ENCODE measurements at regions not wholly inside any gene's neighbourhood (a gene's known extent, or its start where the extent isn't known, plus 50 kb on each side); places are given as distances from the start of the nearest gene placed in this dataset.

DNA sequence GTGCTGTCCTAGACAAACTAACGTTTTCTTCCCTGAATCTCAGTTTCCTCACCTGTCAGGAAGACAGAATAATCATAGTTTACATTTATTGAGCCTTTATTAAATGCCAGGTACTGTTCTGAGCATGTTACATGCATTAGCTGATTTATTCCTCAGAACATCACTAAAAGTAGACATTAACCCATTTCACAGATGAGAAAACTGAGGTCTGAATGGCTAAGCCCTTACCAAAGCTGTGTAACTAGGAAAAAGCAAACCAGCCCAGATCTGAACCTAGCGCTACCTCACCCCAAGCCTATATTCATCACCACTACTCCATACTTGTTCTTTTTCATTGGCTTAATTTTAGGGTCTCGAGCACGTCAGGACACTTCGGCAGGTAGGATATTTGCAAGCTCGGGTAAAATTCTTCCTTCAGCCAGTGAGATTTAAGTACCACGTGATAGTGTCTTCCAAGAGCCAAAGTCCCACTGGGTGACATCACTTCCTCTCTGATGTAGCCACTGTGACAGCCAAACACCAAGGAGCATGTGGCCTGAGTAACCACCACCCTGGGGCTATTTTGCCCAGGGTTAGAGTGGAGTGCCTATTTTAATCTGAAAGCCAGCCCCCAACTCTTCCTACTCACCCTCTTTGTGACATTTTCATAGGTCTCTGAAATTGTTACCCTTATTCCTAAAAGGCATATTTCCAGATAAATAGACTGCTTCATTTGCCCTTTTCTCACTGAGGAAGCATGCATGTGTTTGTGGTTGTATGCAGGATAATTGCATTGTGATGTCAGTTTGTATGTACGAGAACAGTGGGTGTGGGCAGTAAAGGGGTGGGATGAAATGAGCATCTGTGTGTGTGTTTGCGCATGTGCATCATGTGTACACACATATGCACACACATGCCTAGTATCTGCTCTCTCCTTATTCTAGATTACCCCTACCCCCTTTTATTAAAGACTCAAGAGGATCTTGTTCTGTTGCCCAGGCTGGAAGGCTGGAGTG lies 62.2 kb upstream of the WSCD2 start:
- no peak for DNase-seq (ENCODE audit: extremely low read depth in 1 of 2, low read depth in 1 of 2)

- DNase-seq (ENCODE audit: extremely low read depth in 1 of 2, low read depth in 1 of 2), result no peak
Measured at GRCh38 chr12:108069651-108070165, 59.4 kb upstream of the WSCD2 start.

GRCh38 chr12:108075561-108075960 lies 53.5 kb upstream of the WSCD2 start:
- no peak for DNase-seq (ENCODE audit: extremely low read depth in 1 of 2, low read depth in 1 of 2)

DNA sequence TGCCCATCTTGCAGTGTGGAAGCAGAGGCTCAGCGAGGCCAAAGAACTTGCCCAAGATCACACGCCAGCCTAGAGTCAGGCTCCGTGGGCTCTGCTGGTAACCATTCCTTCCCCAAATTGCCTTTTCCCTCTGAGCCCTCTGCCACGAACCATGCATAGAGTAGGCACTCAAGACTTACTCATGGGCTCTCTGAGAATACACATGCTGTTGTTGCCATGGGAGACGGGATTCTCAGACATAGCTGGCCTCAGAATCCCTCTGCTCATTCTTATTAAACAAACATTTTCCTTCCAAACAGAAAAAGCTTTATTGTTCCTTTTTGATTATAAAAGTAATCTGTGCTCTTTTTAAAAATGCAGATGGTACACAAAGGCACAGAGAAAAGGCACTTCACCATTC lies 52.5 kb upstream of the WSCD2 start:
- no peak for DNase-seq (ENCODE audit: extremely low read depth in 1 of 2, low read depth in 1 of 2)

DNA sequence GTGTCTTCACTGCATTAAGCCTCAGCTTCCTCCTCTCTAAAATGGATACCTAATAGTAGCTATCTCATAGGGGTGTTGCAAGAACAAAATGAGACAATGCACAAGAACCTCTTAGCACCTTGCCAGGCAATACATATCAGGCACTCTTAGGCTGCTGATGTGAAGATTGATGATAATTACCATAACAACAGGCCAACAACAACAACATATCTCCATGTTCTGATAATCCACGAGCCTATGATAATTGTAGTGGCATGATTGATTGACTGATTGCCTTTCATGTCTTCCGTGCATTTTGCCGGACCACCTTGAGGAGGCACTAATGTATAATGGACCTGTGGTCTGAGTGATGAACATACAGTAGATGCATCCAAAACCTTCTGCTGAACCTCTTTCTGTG lies 50.7 kb upstream of the WSCD2 start:
- DNase-seq (ENCODE audit: extremely low read depth in 1 of 2, low read depth in 1 of 2), result no peak
